IMR-90 (cell line): ENCODE measurements at regions not wholly inside any gene's neighbourhood (a gene's known extent, or its start where the extent isn't known, plus 50 kb on each side); places are given as distances from the start of the nearest gene placed in this dataset.

ENCODE experiments used
- ATAC-seq: fragments of 200-7000 bp; cut with Tn5 transposase; 2 replicates; pipeline ENCODE4 v1.9.1; 2020; ENCODE audit warnings: low read depth, mild to moderate bottlenecking, moderate library complexity
- BruUV-seq: library from RNA; stranded (reverse); fragments of 400-500 nt; replicated peaks from 2 replicates; lab custom pipeline; 2021; lab: Mats Ljungman, UMichigan
- CTCF ChIA-PET: fragments of 300-600 bp; formaldehyde crosslinking; extraction: SDS; loops from one replicate; lab custom pipeline; 2021; ENCODE audit warnings: antibody characterized with exemption; lab: Yijun Ruan, JAX
- POLR2A ChIA-PET: fragments of 300-600 bp; sonication (Branson Sonifier 250); formaldehyde crosslinking; loops from one replicate; lab custom pipeline; 2022; ENCODE audit warnings: antibody characterized with exemption; ENCODE audit not compliant: unreplicated experiment; lab: Charles Lee
- DNase-seq: peaks from one replicate; pipeline ENCODE4 v3.0.0; 2013
- H2AFZ ChIP-seq: replicated peaks from 2 replicates; pipeline ENCODE3; 2013; ENCODE audit warnings: low read length, mild to moderate bottlenecking; ENCODE audit not compliant: poor library complexity
- H2AK5ac ChIP-seq: 2 replicates; pipeline ENCODE4 v1.6.1; 2013; ENCODE audit warnings: low read depth, low read length, inconsistent platforms
- H2AK9ac ChIP-seq: replicated peaks from 2 replicates; pipeline ENCODE3; 2013; ENCODE audit warnings: mild to moderate bottlenecking, low read depth, low read length, moderate library complexity; ENCODE audit not compliant: poor library complexity
- H2BK120ac ChIP-seq: 2 replicates; pipeline ENCODE4 v1.6.1; 2013; ENCODE audit warnings: low read depth, low read length, inconsistent platforms
- H2BK15ac ChIP-seq: 3 replicates; pipeline ENCODE4 v1.6.1; 2013; ENCODE audit warnings: low read depth, low read length, inconsistent platforms
- H2BK20ac ChIP-seq: 2 replicates; pipeline ENCODE4 v1.6.1; 2013; ENCODE audit warnings: low read depth, mild to moderate bottlenecking, inconsistent platforms, low read length, moderate library complexity
- H2BK5ac ChIP-seq: 2 replicates; pipeline ENCODE4 v1.6.1; 2013; ENCODE audit warnings: mild to moderate bottlenecking, low read depth, low read length, inconsistent platforms; ENCODE audit not compliant: poor library complexity, severe bottlenecking
- H3K14ac ChIP-seq: replicated peaks from 2 replicates; pipeline ENCODE4 v1.6.1; 2013; ENCODE audit warnings: low read depth, low read length, inconsistent platforms
- H3K18ac ChIP-seq: 2 replicates; pipeline ENCODE4 v1.6.1; 2013; ENCODE audit warnings: low read depth, low read length, control low read depth
- H3K23ac ChIP-seq: 2 replicates; pipeline ENCODE4 v1.6.1; 2013; ENCODE audit warnings: low read depth, low read length, inconsistent platforms
- H3K27ac ChIP-seq: 2 replicates; pipeline ENCODE4 v1.5.1; 2013; ENCODE audit warnings: mild to moderate bottlenecking, control low read depth, low read length; ENCODE audit not compliant: insufficient read depth
- H3K27me3 ChIP-seq: 2 replicates; pipeline ENCODE4 v1.6.1; 2013; ENCODE audit warnings: low read length; ENCODE audit not compliant: control insufficient read depth, insufficient read depth
- H3K36me3 ChIP-seq: 2 replicates; pipeline ENCODE4 v1.6.1; 2013; ENCODE audit warnings: low read length, mixed read lengths; ENCODE audit not compliant: control insufficient read depth, insufficient read depth
- H3K4ac ChIP-seq: 2 replicates; pipeline ENCODE4 v1.6.1; 2013; ENCODE audit warnings: low read depth, low read length, inconsistent platforms
- H3K4me1 ChIP-seq: 2 replicates; pipeline ENCODE4 v1.6.1; 2013; ENCODE audit warnings: low read length, mixed read lengths; ENCODE audit not compliant: control insufficient read depth, insufficient read depth
- H3K4me2 ChIP-seq: 2 replicates; pipeline ENCODE4 v1.6.1; 2013; ENCODE audit warnings: low read depth, mild to moderate bottlenecking, control low read depth, low read length, moderate library complexity
- H3K4me3 ChIP-seq: 2 replicates; pipeline ENCODE4 v1.5.1; 2013; ENCODE audit warnings: low read depth, mild to moderate bottlenecking, control low read depth, low read length, moderate library complexity; ENCODE audit not compliant: insufficient read depth
- H3K56ac ChIP-seq: 2 replicates; pipeline ENCODE4 v1.6.1; 2013; ENCODE audit warnings: low read length, inconsistent platforms; ENCODE audit not compliant: insufficient read depth; ENCODE audit errors: extremely low read depth
- H3K79me1 ChIP-seq, 2 experiments: 2 replicates each; pipeline ENCODE4 v1.6.1; 2013; ENCODE audit warnings: low read length in 2 of 2, inconsistent platforms in 1 of 2, low read depth in 1 of 2
- H3K9ac ChIP-seq: 2 replicates; pipeline ENCODE4 v1.6.1; 2013; ENCODE audit warnings: low read depth, low read length, control low read depth
- H3K9me1 ChIP-seq: 2 replicates; pipeline ENCODE4 v1.6.1; 2013; ENCODE audit warnings: low read length, inconsistent platforms; ENCODE audit not compliant: insufficient read depth
- H3K9me3 ChIP-seq: 2 replicates; pipeline ENCODE4 v1.6.1; 2013; ENCODE audit warnings: low read length; ENCODE audit not compliant: control insufficient read depth, insufficient read depth
- H4K20me1 ChIP-seq: 2 replicates; pipeline ENCODE4 v1.6.1; 2013; ENCODE audit warnings: low read length, inconsistent platforms; ENCODE audit not compliant: insufficient read depth
- H4K5ac ChIP-seq: 2 replicates; pipeline ENCODE4 v1.6.1; 2013; ENCODE audit warnings: mild to moderate bottlenecking, low read depth, low read length, control low read depth
- H4K8ac ChIP-seq, 2 experiments: 2 replicates each; pipeline ENCODE4 v1.6.1; 2013; ENCODE audit warnings: low read depth in 2 of 2, low read length in 2 of 2, control low read depth in 1 of 2, inconsistent platforms in 1 of 2
- H4K91ac ChIP-seq: 2 replicates; pipeline ENCODE4 v1.6.1; 2013; ENCODE audit warnings: low read depth, low read length, inconsistent platforms; ENCODE audit not compliant: insufficient read depth
- CEBPB ChIP-seq: IDR thresholded peaks from 2 replicates; pipeline ENCODE4 v1.6.1; 2012; ENCODE audit warnings: low read depth, low read length, improper control_type of control experiment
- MAFK ChIP-seq: IDR thresholded peaks from 2 replicates; pipeline ENCODE4 v1.6.1; 2012; ENCODE audit warnings: low read depth, low read length, improper control_type of control experiment
- MAZ ChIP-seq: IDR thresholded peaks from 2 replicates; pipeline ENCODE4 v1.6.1; 2012; ENCODE audit warnings: low read depth, mild to moderate bottlenecking, low read length, improper control_type of control experiment, moderate library complexity, borderline replicate concordance
- NFE2L2 ChIP-seq: fragments of 150-350 bp; IDR thresholded peaks from 2 replicates; pipeline ENCODE4 v1.6.1; 2016; ENCODE audit warnings: low read depth, mild to moderate bottlenecking, low read length
- RAD21 ChIP-seq: IDR thresholded peaks from 2 replicates; pipeline ENCODE4 v1.6.1; 2012; ENCODE audit warnings: low read length, improper control_type of control experiment
- RCOR1 ChIP-seq: IDR thresholded peaks from 2 replicates; pipeline ENCODE4 v1.6.1; 2012; ENCODE audit warnings: mild to moderate bottlenecking, low read length, improper control_type of control experiment; ENCODE audit not compliant: insufficient replicate concordance
- WGBS, 2 experiments: methylation state at CpG; one replicate each; pipeline versions ENCODE4 v1.1.5 to v1.1.7; 2013; ENCODE audit warnings: missing lambda C conversion rate in 2 of 2; ENCODE audit not compliant: insufficient read length in 1 of 2; ENCODE audit errors: extremely low coverage in 2 of 2; 5-methylcytosine and 5-hydroxymethylcytosine counted together
- dilution Hi-C: fragments of 300-500 bp; cut with HindIII; formaldehyde crosslinking; loops from one replicate; pipeline ENCODE4 v1.14.3; 2018; ENCODE audit warnings: low sequenced_read_pairs; ENCODE audit not compliant: unreplicated experiment
- in situ Hi-C: fragments of 300-500 bp; cut with MboI; formaldehyde crosslinking; loops from 3 replicates; pipeline ENCODE4 v1.14.3; 2019; ENCODE audit warnings: low sequenced_read_pairs, inconsistent platforms, mixed read lengths
- intact Hi-C: fragments of 100-400 bp; cut with micrococcal nuclease; formaldehyde crosslinking; loops from 2 replicates; pipeline ENCODE4 v1.10.0; 2022
- TF ChIP-seq, protein P1 (sequence below): fragments of 150-350 bp; IDR thresholded peaks from 2 replicates; pipeline ENCODE4 v1.6.1; 2016; ENCODE audit warnings: low read depth, mild to moderate bottlenecking, low read length, moderate library complexity, borderline replicate concordance
- TF ChIP-seq, protein P2 (sequence below): fragments of 150-350 bp; IDR thresholded peaks from 2 replicates; pipeline ENCODE4 v1.6.1; 2017; ENCODE audit warnings: mild to moderate bottlenecking, antibody characterized with exemption, low read length, low read depth

GRCh38 chr3:22537560-22537959 lies 665.6 kb upstream of the UBE2E2 start:
- Histone ChIP-seq H3K4me3 (no peak overlapping the region), H3K36me3 (no peaks in the 10 kb centered on the region), H2AK5ac (no peak overlapping the region), H3K27me3 (no peaks in the 10 kb centered on the region), H3K23ac (no peak overlapping the region), H2BK120ac (no peak overlapping the region), H3K14ac (no peak overlapping the region), H2BK20ac (no peak overlapping the region), H4K20me1 (no peaks in the 10 kb centered on the region), H2AK9ac (no peak overlapping the region), H4K8ac (no peak overlapping the region), H2AFZ (no peak overlapping the region), H3K79me1 (no peaks in the 10 kb centered on the region), H3K9ac (no peak overlapping the region), H4K5ac (no peak overlapping the region), H3K56ac (no peak overlapping the region), H3K9me3 (peaks cover 10% of the 10 kb centered on the region), H3K18ac (no peak overlapping the region), H3K4me1 (no peaks in the 10 kb centered on the region), H4K91ac (no peak overlapping the region), H3K27ac (no peak overlapping the region), H3K4ac (no peak overlapping the region), H2BK5ac (no peak overlapping the region), H3K9me1 (no peaks in the 10 kb centered on the region), H2BK15ac (no peak overlapping the region), H3K4me2 (no peak overlapping the region)
- WGBS, 2 experiments, result no CpG with 5 or more reads among the region's 1 CpG
- ChIA-PET CTCF (no interaction called here), POLR2A (no interaction called here)
- in situ Hi-C loops, result no loop called here
- BruUV-seq, result no TSS peak
- ATAC-seq (no peak), DNase-seq (no peak)
- no peak for TF ChIP-seq RAD21
- no peak for TF ChIP-seq MAZ
- no peak for TF ChIP-seq CEBPB
- TF ChIP-seq MAFK, result no peak
- TF ChIP-seq, protein P1, sequence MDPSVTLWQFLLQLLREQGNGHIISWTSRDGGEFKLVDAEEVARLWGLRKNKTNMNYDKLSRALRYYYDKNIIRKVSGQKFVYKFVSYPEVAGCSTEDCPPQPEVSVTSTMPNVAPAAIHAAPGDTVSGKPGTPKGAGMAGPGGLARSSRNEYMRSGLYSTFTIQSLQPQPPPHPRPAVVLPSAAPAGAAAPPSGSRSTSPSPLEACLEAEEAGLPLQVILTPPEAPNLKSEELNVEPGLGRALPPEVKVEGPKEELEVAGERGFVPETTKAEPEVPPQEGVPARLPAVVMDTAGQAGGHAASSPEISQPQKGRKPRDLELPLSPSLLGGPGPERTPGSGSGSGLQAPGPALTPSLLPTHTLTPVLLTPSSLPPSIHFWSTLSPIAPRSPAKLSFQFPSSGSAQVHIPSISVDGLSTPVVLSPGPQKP, result no peak
- TF ChIP-seq RCOR1, result no peak
- no peak for TF ChIP-seq NFE2L2
- TF ChIP-seq, protein P2, sequence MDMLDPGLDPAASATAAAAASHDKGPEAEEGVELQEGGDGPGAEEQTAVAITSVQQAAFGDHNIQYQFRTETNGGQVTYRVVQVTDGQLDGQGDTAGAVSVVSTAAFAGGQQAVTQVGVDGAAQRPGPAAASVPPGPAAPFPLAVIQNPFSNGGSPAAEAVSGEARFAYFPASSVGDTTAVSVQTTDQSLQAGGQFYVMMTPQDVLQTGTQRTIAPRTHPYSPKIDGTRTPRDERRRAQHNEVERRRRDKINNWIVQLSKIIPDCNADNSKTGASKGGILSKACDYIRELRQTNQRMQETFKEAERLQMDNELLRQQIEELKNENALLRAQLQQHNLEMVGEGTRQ, result no peak
- intact Hi-C loops, result no loop called here
- dilution Hi-C loops, result no loop called here
